Neural progenitor cell (in vitro differentiated cells): ENCODE measurements at regions not wholly inside any gene's neighbourhood (a gene's known extent, or its start where the extent isn't known, plus 50 kb on each side); places are given as distances from the start of the nearest gene placed in this dataset.

Source experiments
- DNase-seq: peaks from one replicate; pipeline ENCODE4 v3.0.0-alpha.2; 2016; ENCODE audit warnings: low spot score
- H2AFZ ChIP-seq: fragments of 200-600 bp; sonication (generic); replicated peaks from 2 replicates; pipeline ENCODE4 v1.6.1; 2016; ENCODE audit warnings: antibody characterized with exemption
- H3F3A ChIP-seq: fragments of 200-600 bp; sonication (generic); 2 replicates; pipeline ENCODE4 v1.6.1; 2016; ENCODE audit warnings: antibody characterized with exemption, low read depth
- H3K27ac ChIP-seq: fragments of 200-600 bp; sonication (generic); 2 replicates; pipeline ENCODE4 v1.5.1; 2016; ENCODE audit warnings: mild to moderate bottlenecking
- H3K27me3 ChIP-seq: fragments of 200-600 bp; sonication (generic); 2 replicates; pipeline ENCODE4 v1.6.1; 2016; ENCODE audit warnings: mild to moderate bottlenecking, moderate library complexity
- H3K36me3 ChIP-seq: fragments of 200-600 bp; sonication (generic); 2 replicates; pipeline ENCODE4 v1.5.1; 2016
- H3K4me1 ChIP-seq: fragments of 200-600 bp; sonication (generic); 2 replicates; pipeline ENCODE4 v1.6.1; 2016; ENCODE audit warnings: mixed run types
- H3K4me2 ChIP-seq: fragments of 200-600 bp; sonication (generic); 2 replicates; pipeline ENCODE4 v1.6.1; 2016
- H3K4me3 ChIP-seq: fragments of 200-600 bp; sonication (generic); 2 replicates; pipeline ENCODE4 v1.5.1; 2016
- H3K79me2 ChIP-seq: fragments of 200-600 bp; sonication (generic); 2 replicates; pipeline ENCODE4 v1.6.1; 2016; ENCODE audit warnings: low read depth
- H3K9ac ChIP-seq: fragments of 200-600 bp; sonication (generic); 2 replicates; pipeline ENCODE4 v1.6.1; 2016
- H3K9me3 ChIP-seq: fragments of 200-600 bp; sonication (generic); 2 replicates; pipeline ENCODE4 v1.5.1; 2016; ENCODE audit warnings: low read depth
- H4K20me1 ChIP-seq: fragments of 200-600 bp; sonication (generic); 2 replicates; pipeline ENCODE4 v1.6.1; 2016; ENCODE audit warnings: low read depth
- H3K27ac Mint-ChIP-seq: 3 replicates; pipeline ENCODE4 v1.8.0; 2021; ENCODE audit warnings: mixed read lengths
- H3K27me3 Mint-ChIP-seq: 2 replicates; pipeline ENCODE4 v1.8.0; 2022; ENCODE audit warnings: low read depth, mild to moderate bottlenecking, inconsistent platforms, moderate library complexity, mixed read lengths; ENCODE audit not compliant: insufficient read depth
- H3K36me3 Mint-ChIP-seq: 3 replicates; pipeline ENCODE4 v1.8.0; 2021; ENCODE audit warnings: mixed read lengths
- H3K4me1 Mint-ChIP-seq: 3 replicates; pipeline ENCODE4 v1.8.0; 2021; ENCODE audit warnings: mixed read lengths
- H3K4me3 Mint-ChIP-seq: 3 replicates; pipeline ENCODE4 v1.8.0; 2021; ENCODE audit warnings: mild to moderate bottlenecking, moderate library complexity, mixed read lengths
- H3K9me3 Mint-ChIP-seq: 3 replicates; pipeline ENCODE4 v1.8.0; 2020; ENCODE audit warnings: mixed read lengths
- CTCF ChIP-seq: fragments of 200-600 bp; sonication (generic); IDR thresholded peaks from 2 replicates; pipeline ENCODE4 v1.5.1; 2017; ENCODE audit warnings: antibody characterized with exemption, mild to moderate bottlenecking
- EZH2 ChIP-seq: fragments of 200-600 bp; sonication (generic); IDR thresholded peaks from 2 replicates; pipeline ENCODE4 v1.6.1; 2017; ENCODE audit warnings: antibody characterized with exemption, mild to moderate bottlenecking, moderate library complexity
- EZH2phosphoT487 ChIP-seq: fragments of 200-600 bp; sonication (generic); IDR thresholded peaks from 2 replicates; pipeline ENCODE4 v1.6.1; 2017; ENCODE audit warnings: antibody characterized with exemption

GRCh38 chr10:75295868-75296441 lies 60.2 kb upstream of the COMTD1 start:
- Histone ChIP-seq H3K4me2 (peak overlapping the region; percentile 89), H3K9me3 (no peaks in the 10 kb centered on the region), H4K20me1 (peaks cover 6% of the 10 kb centered on the region), H3K27me3 (peaks cover 71% of the 10 kb centered on the region), H3F3A (no peaks in the 10 kb centered on the region), H3K27ac (no peak overlapping the region), H3K4me3 (peak overlapping the region; percentile 52), H2AFZ (no peak overlapping the region), H3K79me2 (no peaks in the 10 kb centered on the region), H3K4me1 (no peaks in the 10 kb centered on the region), H3K9ac (no peak overlapping the region), H3K36me3 (no peaks in the 10 kb centered on the region)
- Mint-ChIP-seq H3K36me3 (no peaks in the 10 kb centered on the region), H3K9me3 (peaks cover 10% of the 10 kb centered on the region), H3K4me3 (no peak overlapping the region), H3K27me3 (peaks cover 6% of the 10 kb centered on the region), H3K4me1 (peaks cover 12% of the 10 kb centered on the region), H3K27ac (no peak overlapping the region)
- TF ChIP-seq EZH2 (no peak), CTCF (no peak), EZH2phosphoT487 (no peak)
- DNase-seq, result no peak

- H3K36me3 ChIP-seq, result no peaks in the 10 kb centered on the region
- no peak overlapping the region for H3K9ac ChIP-seq
- H2AFZ ChIP-seq, result peak overlapping the region; percentile 82
- peak overlapping the region; percentile 89 for H3K4me2 ChIP-seq
- H4K20me1 ChIP-seq, result peaks cover 6% of the 10 kb centered on the region
- H3K27me3 ChIP-seq, result peaks cover 75% of the 10 kb centered on the region
- H3F3A ChIP-seq, result no peaks in the 10 kb centered on the region
- no peaks in the 10 kb centered on the region for H3K9me3 ChIP-seq
- H3K27ac ChIP-seq, result no peak overlapping the region
- peak overlapping the region; percentile 86 for H3K4me3 Mint-ChIP-seq
- no peaks in the 10 kb centered on the region for H3K4me1 ChIP-seq
- peak; percentile 77 for DNase-seq
- H3K9me3 Mint-ChIP-seq, result peaks cover 6% of the 10 kb centered on the region
- TF ChIP-seq CTCF (peak; percentile 45), EZH2phosphoT487 (no peak), EZH2 (peak; percentile 61)
- H3K4me3 ChIP-seq, result peak overlapping the region; percentile 52
- no peaks in the 10 kb centered on the region for H3K79me2 ChIP-seq
- no peak overlapping the region for H3K27ac Mint-ChIP-seq
- no peaks in the 10 kb centered on the region for H3K36me3 Mint-ChIP-seq
- peaks cover 8% of the 10 kb centered on the region for H3K27me3 Mint-ChIP-seq
- H3K4me1 Mint-ChIP-seq, result peaks cover 12% of the 10 kb centered on the region
Measured at GRCh38 chr10:75294866-75295701, 59.3 kb upstream of the COMTD1 start.

GRCh38 chr10:75294518-75294865 lies 58.7 kb upstream of the COMTD1 start:
- Mint-ChIP-seq H3K36me3 (no peaks in the 10 kb centered on the region), H3K4me3 (peak overlapping the region; percentile 86), H3K27ac (no peak overlapping the region), H3K4me1 (peaks cover 12% of the 10 kb centered on the region), H3K27me3 (peaks cover 8% of the 10 kb centered on the region), H3K9me3 (peaks cover 4% of the 10 kb centered on the region)
- Histone ChIP-seq H2AFZ (peak overlapping the region; percentile 82), H3K36me3 (no peaks in the 10 kb centered on the region), H3K4me1 (no peaks in the 10 kb centered on the region), H3F3A (no peaks in the 10 kb centered on the region), H3K27me3 (peaks cover 75% of the 10 kb centered on the region), H3K9me3 (no peaks in the 10 kb centered on the region), H3K79me2 (no peaks in the 10 kb centered on the region), H4K20me1 (peaks cover 6% of the 10 kb centered on the region), H3K4me2 (peak overlapping the region; percentile 89), H3K27ac (no peak overlapping the region), H3K4me3 (peak overlapping the region; percentile 52), H3K9ac (no peak overlapping the region)
- TF ChIP-seq EZH2, result no peak
- TF ChIP-seq CTCF, result no peak
- TF ChIP-seq EZH2phosphoT487, result no peak
- DNase-seq, result peak; percentile 18
